Spleen (tissue), 11 donors: ENCODE measurements at regions not wholly inside any gene's neighbourhood (a gene's known extent, or its start where the extent isn't known, plus 50 kb on each side); places are given as distances from the start of the nearest gene placed in this dataset.

ENCODE experiments used
- DNase-seq: peaks from one replicate; pipeline ENCODE4 v3.0.0-alpha.2; 2020
- H3K27ac ChIP-seq, 8 donors: fragments of 200-600 bp; sonication (generic) in 7 of 8; 1 replicate in 4 of 8; 2 replicates in 4 of 8; pipeline versions ENCODE4 v1.5.0 to v1.8.0; 2016 to 2021; ENCODE audit warnings: inconsistent platforms in 4 of 8, mild to moderate bottlenecking in 4 of 8, moderate library complexity in 1 of 8
- H3K27me3 ChIP-seq, 7 donors: fragments of 200-600 bp; sonication (generic) in 6 of 7; replicated peaks in 1 of 7; 1 replicate in 4 of 7; 2 replicates in 3 of 7; pipeline versions ENCODE4 v1.5.0 to v1.8.0; 2016 to 2021; ENCODE audit warnings: inconsistent platforms in 3 of 7, mild to moderate bottlenecking in 1 of 7
- H3K36me3 ChIP-seq, 6 donors: fragments of 200-600 bp; sonication (generic) in 5 of 6; 1 replicate in 4 of 6; 2 replicates in 2 of 6; pipeline versions ENCODE4 v1.5.0 to v1.8.0; 2016 to 2021; ENCODE audit warnings: inconsistent platforms in 2 of 6
- H3K4me1 ChIP-seq, 6 donors: fragments of 200-600 bp; sonication (generic) in 5 of 6; 1 replicate in 3 of 6; 2 replicates in 3 of 6; pipeline versions ENCODE4 v1.5.0 to v1.8.0; 2016 to 2021; ENCODE audit warnings: inconsistent platforms in 3 of 6
- H3K4me3 ChIP-seq, 8 donors: fragments of 200-600 bp; sonication (generic) in 7 of 8; 1 replicate in 4 of 8; 2 replicates in 4 of 8; pipeline versions ENCODE4 v1.5.0 to v1.8.0; 2016 to 2021; ENCODE audit warnings: inconsistent platforms in 4 of 8, mild to moderate bottlenecking in 4 of 8, moderate library complexity in 2 of 8
- H3K9me3 ChIP-seq, 8 donors: fragments of 200-600 bp; sonication (generic) in 7 of 8; 1 replicate in 4 of 8; 2 replicates in 4 of 8; pipeline versions ENCODE4 v1.5.0 to v1.8.0; 2016 to 2021; ENCODE audit warnings: inconsistent platforms in 4 of 8
- POLR2A ChIP-seq, 3 donors: fragments of 450-650 bp; IDR thresholded peaks; one replicate each; pipeline ENCODE4 v1.5.1; 2017; ENCODE audit warnings: antibody characterized with exemption in 3 of 3, mild to moderate bottlenecking in 1 of 3
- POLR2AphosphoS5 ChIP-seq, 3 donors: sonication (generic); formaldehyde crosslinking; IDR thresholded peaks; one replicate each; pipeline ENCODE4 v1.5.1; 2017; ENCODE audit warnings: antibody characterized with exemption in 3 of 3
- WGBS, 5 donors: extraction: QIAGEN DNeasy Blood & Tissue Kit in 3 of 5; methylation state at CpG; one replicate each; pipeline versions ENCODE4 v1.1.5 to v1.1.7; 2013 to 2018; 5-methylcytosine and 5-hydroxymethylcytosine counted together
- intact Hi-C: fragments of 100-400 bp; cut with DNase I; formaldehyde crosslinking; loops from one replicate; pipeline ENCODE4 v1.15.0; 2023; ENCODE audit warnings: low total_unique reads
- TF ChIP-seq, protein P1 (sequence below), 11 experiments: fragments of 200-600 bp in 7 of 11; fragments of 450-650 bp in 4 of 11; sonication (generic) in 4 of 11; IDR thresholded peaks in 8 of 11; conservative IDR thresholded peaks in 3 of 11; 1 replicate in 7 of 11; 2 replicates in 4 of 11; pipeline versions ENCODE4 v1.4.0 to v1.8.0; 2016 to 2021; ENCODE audit warnings: antibody characterized with exemption in 11 of 11, inconsistent platforms in 4 of 11, mild to moderate bottlenecking in 1 of 11
- donor health status: healthy with polysubstance abuse.
- donor health status: DM: no; HTN: no; CAD: no; lungs with moderate emphysema.
- donor health status: DM: no; HTN: no; CAD: no.
- donor health status: Bipolar disorder and iron deficiency.
- donor health status: healthy.
- donor health status: DM: no; HTN: no; CAD: no.
- donor health status: DM: yes; HTN: yes; CAD: no.

GRCh38 chr16:85474621-85475217, 138.4 kb upstream of the GSE1 start:
- no peak overlapping the region for H3K27ac ChIP-seq
- H3K4me3 ChIP-seq, result no peak overlapping the region
- H3K4me1 ChIP-seq, result peaks cover 0 to 36% (median 12%) of the 10 kb centered on the region in 6 donors
- H3K36me3 ChIP-seq, result no peaks in the 10 kb centered on the region
- intact Hi-C loops, result no loop called here
- TF ChIP-seq POLR2A (IDR thresholded peaks at IDR 0.05) (no peak), POLR2AphosphoS5 (IDR thresholded peaks at IDR 0.05) (no peak)
- TF ChIP-seq, protein P1, sequence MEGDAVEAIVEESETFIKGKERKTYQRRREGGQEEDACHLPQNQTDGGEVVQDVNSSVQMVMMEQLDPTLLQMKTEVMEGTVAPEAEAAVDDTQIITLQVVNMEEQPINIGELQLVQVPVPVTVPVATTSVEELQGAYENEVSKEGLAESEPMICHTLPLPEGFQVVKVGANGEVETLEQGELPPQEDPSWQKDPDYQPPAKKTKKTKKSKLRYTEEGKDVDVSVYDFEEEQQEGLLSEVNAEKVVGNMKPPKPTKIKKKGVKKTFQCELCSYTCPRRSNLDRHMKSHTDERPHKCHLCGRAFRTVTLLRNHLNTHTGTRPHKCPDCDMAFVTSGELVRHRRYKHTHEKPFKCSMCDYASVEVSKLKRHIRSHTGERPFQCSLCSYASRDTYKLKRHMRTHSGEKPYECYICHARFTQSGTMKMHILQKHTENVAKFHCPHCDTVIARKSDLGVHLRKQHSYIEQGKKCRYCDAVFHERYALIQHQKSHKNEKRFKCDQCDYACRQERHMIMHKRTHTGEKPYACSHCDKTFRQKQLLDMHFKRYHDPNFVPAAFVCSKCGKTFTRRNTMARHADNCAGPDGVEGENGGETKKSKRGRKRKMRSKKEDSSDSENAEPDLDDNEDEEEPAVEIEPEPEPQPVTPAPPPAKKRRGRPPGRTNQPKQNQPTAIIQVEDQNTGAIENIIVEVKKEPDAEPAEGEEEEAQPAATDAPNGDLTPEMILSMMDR (IDR thresholded peaks at IDR 0.05 in 8 of 11, conservative IDR thresholded peaks at IDR 0.05 in 3 of 11), result no peak
- H3K27me3 ChIP-seq, result no peaks in the 10 kb centered on the region
- 58 to 67% (median 59%) methylated on average over 9 of the region's 9 CpGs for WGBS, 5 donors
- no peaks in the 10 kb centered on the region for H3K9me3 ChIP-seq
- no peak for DNase-seq

DNA sequence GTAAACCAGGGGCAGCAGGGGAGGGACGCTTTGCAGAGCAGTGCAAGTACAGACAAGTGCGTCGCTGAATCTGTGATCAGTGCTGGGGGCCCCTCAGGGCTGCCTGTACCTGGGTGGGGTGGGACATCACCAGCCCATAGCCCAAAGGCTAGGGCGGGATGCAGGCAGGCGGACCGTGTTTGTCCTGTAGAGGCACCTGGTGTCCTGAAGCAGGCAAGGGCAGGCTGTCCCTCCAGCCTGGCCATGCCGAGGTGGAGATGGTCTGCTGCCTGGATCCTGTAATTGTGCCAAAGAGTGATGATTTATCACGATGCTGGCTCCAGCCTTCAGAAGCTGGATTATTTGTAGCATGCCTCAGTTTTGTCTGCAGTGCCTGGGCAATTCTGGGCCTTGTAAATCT, 137.9 kb upstream of the GSE1 start:
- Histone ChIP-seq H3K4me3 (no peak overlapping the region), H3K36me3 (no peaks in the 10 kb centered on the region), H3K4me1 (peaks cover 0 to 41% (median 15%) of the 10 kb centered on the region in 6 donors), H3K27ac (no peak overlapping the region), H3K27me3 (no peaks in the 10 kb centered on the region), H3K9me3 (no peaks in the 10 kb centered on the region)
- 76 to 91% (median 85%) methylated on average over 6 to 8 of the region's 8 CpGs for WGBS, 5 donors
- no peak for DNase-seq
- intact Hi-C loops, result no loop called here
- TF ChIP-seq POLR2A (IDR thresholded peaks at IDR 0.05) (no peak), POLR2AphosphoS5 (IDR thresholded peaks at IDR 0.05) (no peak)
- TF ChIP-seq, protein P1 (IDR thresholded peaks at IDR 0.05 in 8 of 11, conservative IDR thresholded peaks at IDR 0.05 in 3 of 11), result no peak

DNA sequence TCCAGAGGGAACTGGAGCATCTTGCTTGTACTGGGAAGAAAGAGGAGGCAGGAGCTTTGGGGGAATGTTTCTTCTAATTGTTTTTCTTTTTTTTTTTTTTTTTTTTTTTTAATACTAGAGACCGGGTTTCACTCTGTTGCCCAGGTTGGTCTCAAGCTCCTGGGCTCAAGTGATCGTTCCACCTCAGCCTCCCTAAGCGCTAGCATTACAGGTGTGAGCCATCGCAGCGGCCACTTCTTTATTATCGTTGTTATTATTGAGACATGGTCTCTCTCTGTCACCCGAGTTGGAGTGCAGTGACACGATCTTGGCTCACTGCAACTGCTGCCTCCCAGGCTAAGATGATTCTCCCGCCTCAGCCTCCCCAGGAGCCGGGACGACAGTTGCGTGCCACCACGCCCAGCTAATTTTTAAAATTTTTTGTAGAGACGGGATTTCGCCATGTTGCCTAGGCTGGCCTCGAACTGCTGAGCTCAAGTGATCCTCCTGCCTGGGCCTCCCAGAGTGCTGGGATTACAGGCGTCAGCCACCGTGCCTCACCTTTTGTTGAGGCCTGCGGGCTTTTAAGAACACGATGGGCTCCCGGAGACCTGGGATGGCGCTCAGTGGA, 137.3 kb upstream of the GSE1 start:
- no peak overlapping the region for H3K27ac ChIP-seq
- H3K36me3 ChIP-seq, result no peaks in the 10 kb centered on the region
- DNase-seq, result no peak
- no peak overlapping the region for H3K4me3 ChIP-seq
- no peaks in the 10 kb centered on the region for H3K27me3 ChIP-seq
- 89 to 96% (median 95%) methylated on average over 22 of the region's 22 CpGs for WGBS, 5 donors
- no peak for TF ChIP-seq POLR2AphosphoS5 (IDR thresholded peaks at IDR 0.05)
- no peak for TF ChIP-seq POLR2A (IDR thresholded peaks at IDR 0.05)
- TF ChIP-seq, protein P1 (IDR thresholded peaks at IDR 0.05 in 8 of 11, conservative IDR thresholded peaks at IDR 0.05 in 3 of 11), result no peak
- intact Hi-C loops, result no loop called here
- peaks cover 0 to 47% (median 19%) of the 10 kb centered on the region in 6 donors for H3K4me1 ChIP-seq
- no peaks in the 10 kb centered on the region for H3K9me3 ChIP-seq

GRCh38 chr16:85476389-85476788, 136.7 kb upstream of the GSE1 start:
- H3K36me3 ChIP-seq, result no peaks in the 10 kb centered on the region
- H3K4me1 ChIP-seq, result peaks cover 0 to 52% (median 21%) of the 10 kb centered on the region in 6 donors
- no peak overlapping the region for H3K4me3 ChIP-seq
- TF ChIP-seq, protein P1 (IDR thresholded peaks at IDR 0.05 in 8 of 11, conservative IDR thresholded peaks at IDR 0.05 in 3 of 11), result no peak
- no peak for TF ChIP-seq POLR2A (IDR thresholded peaks at IDR 0.05)
- TF ChIP-seq POLR2AphosphoS5 (IDR thresholded peaks at IDR 0.05), result no peak
- no peak for DNase-seq
- H3K9me3 ChIP-seq, result no peaks in the 10 kb centered on the region
- no peak overlapping the region for H3K27ac ChIP-seq
- no peaks in the 10 kb centered on the region for H3K27me3 ChIP-seq
- intact Hi-C loops, result no loop called here
- 86 to 97% (median 93%) methylated on average over 11 of the region's 11 CpGs for WGBS, 5 donors
